Keratinocyte (primary cell): ENCODE measurements at regions not wholly inside any gene's neighbourhood (a gene's known extent, or its start where the extent isn't known, plus 50 kb on each side); places are given as distances from the start of the nearest gene placed in this dataset.

ENCODE experiments used
- DNase-seq: peaks from one replicate; pipeline ENCODE4 v3.0.0-alpha.2; 2011; ENCODE audit warnings: low read depth, missing footprints, low spot score
- FAIRE-seq: peaks from 2 replicates; lab custom pipeline; 2011; peaks lifted over from hg19 to GRCh38; lab: Jason Lieb, UNC
- H2AFZ ChIP-seq: 2 replicates; pipeline ENCODE4 v1.6.0; 2012; ENCODE audit warnings: low read length, control low read depth, inconsistent platforms; ENCODE audit not compliant: control insufficient read depth
- H3K27ac ChIP-seq: 2 replicates; pipeline ENCODE4 v1.5.1; 2011; ENCODE audit warnings: low read length; ENCODE audit not compliant: control insufficient read depth, insufficient read depth
- H3K27me3 ChIP-seq: 3 replicates; pipeline ENCODE4 v1.6.0; 2011; ENCODE audit warnings: low read length; ENCODE audit not compliant: control insufficient read depth, insufficient read depth; ENCODE audit errors: extremely low read depth
- H3K36me3 ChIP-seq, 2 experiments: 2 replicates in 1 of 2; 3 replicates in 1 of 2; pipeline ENCODE4 v1.5.1; 2011; ENCODE audit warnings: low read length in 2 of 2, mild to moderate bottlenecking in 1 of 2; ENCODE audit not compliant: control insufficient read depth in 2 of 2, insufficient read depth in 2 of 2; ENCODE audit errors: extremely low read depth in 1 of 2
- H3K4me1 ChIP-seq: 3 replicates; pipeline ENCODE4 v1.5.1; 2011; ENCODE audit warnings: low read length; ENCODE audit not compliant: control insufficient read depth, insufficient read depth; ENCODE audit errors: extremely low read depth
- H3K4me2 ChIP-seq: 3 replicates; pipeline ENCODE4 v1.6.0; 2011; ENCODE audit warnings: low read depth, low read length; ENCODE audit not compliant: control insufficient read depth, insufficient read depth; ENCODE audit errors: extremely low read depth
- H3K4me3 ChIP-seq, 3 experiments: fragments of 200-600 bp in 1 of 3; sonication (generic) in 1 of 3; 2 replicates in 2 of 3; 3 replicates in 1 of 3; pipeline ENCODE4 v1.5.1; 2011 to 2016; ENCODE audit warnings: low read length in 3 of 3, mild to moderate bottlenecking in 3 of 3, control low read depth in 2 of 3, inconsistent platforms in 1 of 3, low read depth in 1 of 3, mixed read lengths in 1 of 3, mixed run types in 1 of 3, moderate library complexity in 1 of 3; ENCODE audit not compliant: control insufficient read depth in 2 of 3, insufficient read depth in 2 of 3; ENCODE audit errors: extremely low read depth in 1 of 3
- H3K79me2 ChIP-seq: 2 replicates; pipeline ENCODE4 v1.6.0; 2012; ENCODE audit warnings: low read length; ENCODE audit not compliant: control insufficient read depth, insufficient read depth
- H3K9ac ChIP-seq: 3 replicates; pipeline ENCODE4 v1.6.0; 2011; ENCODE audit warnings: low read length; ENCODE audit not compliant: control insufficient read depth, insufficient read depth; ENCODE audit errors: extremely low read depth
- H3K9me1 ChIP-seq: 3 replicates; pipeline ENCODE4 v1.6.0; 2011; ENCODE audit warnings: low read length; ENCODE audit not compliant: control insufficient read depth, insufficient read depth; ENCODE audit errors: extremely low read depth
- H3K9me3 ChIP-seq: 2 replicates; pipeline ENCODE4 v1.5.1; 2012; ENCODE audit warnings: low read depth, low read length; ENCODE audit not compliant: control insufficient read depth
- H4K20me1 ChIP-seq: 3 replicates; pipeline ENCODE4 v1.6.0; 2011; ENCODE audit warnings: low read length; ENCODE audit not compliant: control insufficient read depth, insufficient read depth; ENCODE audit errors: extremely low read depth
- EZH2 ChIP-seq: IDR thresholded peaks from one replicate; pipeline ENCODE4 v1.6.1; 2012; ENCODE audit warnings: inconsistent platforms, mild to moderate bottlenecking, low read length, moderate library complexity
- dilution Hi-C: fragments of 300-500 bp; cut with MboI; formaldehyde crosslinking; loops from one replicate; pipeline ENCODE4 v1.7.0; 2020; ENCODE audit warnings: low sequenced_read_pairs; ENCODE audit not compliant: extremely low pct_ligation_motif_present
- TF ChIP-seq, protein P1 (sequence below), 3 experiments: IDR thresholded peaks in 1 of 3; conservative IDR thresholded peaks in 1 of 3; optimal IDR thresholded peaks in 1 of 3; 2 replicates in 2 of 3; 3 replicates in 1 of 3; pipeline versions ENCODE3 to v1.5.1; 2011; ENCODE audit warnings: low read length in 3 of 3, mild to moderate bottlenecking in 3 of 3, moderate library complexity in 2 of 3, control low read depth in 1 of 3, inconsistent platforms in 1 of 3; ENCODE audit not compliant: insufficient read depth in 2 of 3; ENCODE audit errors: extremely low read depth in 1 of 3

DNA sequence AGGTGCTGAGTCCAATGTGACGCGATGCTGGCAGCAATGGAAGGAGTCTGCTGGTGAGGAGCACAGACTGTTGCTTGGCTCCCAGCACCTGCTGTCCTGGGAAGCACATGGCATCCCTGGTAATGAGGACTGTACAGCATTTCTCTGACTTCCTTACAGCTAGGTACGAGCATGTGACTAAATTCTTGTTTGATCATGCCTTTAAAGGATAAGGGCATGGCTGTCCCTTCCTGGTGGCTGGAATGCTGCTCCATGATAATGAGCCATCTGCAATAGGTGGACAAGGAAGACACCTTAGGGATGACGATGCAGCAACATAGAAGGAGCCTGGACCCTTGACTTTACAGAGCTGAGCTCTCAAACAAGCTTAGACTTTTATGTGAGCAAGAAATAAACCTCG lies 278.0 kb upstream of the SPRED2 start:
- DNase-seq (no peak), FAIRE-seq (no peak)
- TF ChIP-seq, protein P1, sequence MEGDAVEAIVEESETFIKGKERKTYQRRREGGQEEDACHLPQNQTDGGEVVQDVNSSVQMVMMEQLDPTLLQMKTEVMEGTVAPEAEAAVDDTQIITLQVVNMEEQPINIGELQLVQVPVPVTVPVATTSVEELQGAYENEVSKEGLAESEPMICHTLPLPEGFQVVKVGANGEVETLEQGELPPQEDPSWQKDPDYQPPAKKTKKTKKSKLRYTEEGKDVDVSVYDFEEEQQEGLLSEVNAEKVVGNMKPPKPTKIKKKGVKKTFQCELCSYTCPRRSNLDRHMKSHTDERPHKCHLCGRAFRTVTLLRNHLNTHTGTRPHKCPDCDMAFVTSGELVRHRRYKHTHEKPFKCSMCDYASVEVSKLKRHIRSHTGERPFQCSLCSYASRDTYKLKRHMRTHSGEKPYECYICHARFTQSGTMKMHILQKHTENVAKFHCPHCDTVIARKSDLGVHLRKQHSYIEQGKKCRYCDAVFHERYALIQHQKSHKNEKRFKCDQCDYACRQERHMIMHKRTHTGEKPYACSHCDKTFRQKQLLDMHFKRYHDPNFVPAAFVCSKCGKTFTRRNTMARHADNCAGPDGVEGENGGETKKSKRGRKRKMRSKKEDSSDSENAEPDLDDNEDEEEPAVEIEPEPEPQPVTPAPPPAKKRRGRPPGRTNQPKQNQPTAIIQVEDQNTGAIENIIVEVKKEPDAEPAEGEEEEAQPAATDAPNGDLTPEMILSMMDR (optimal IDR thresholded peaks at IDR 0.05 in 1 of 3, IDR thresholded peaks at IDR 0.05 in 1 of 3, conservative IDR thresholded peaks at IDR 0.05 in 1 of 3; ENCODE audit: extremely low read depth in 1 of 3, insufficient read depth in 2 of 3, low read length in 3 of 3) = no peak
- TF ChIP-seq EZH2 = no peak
- Histone ChIP-seq H3K9me3 (no peaks in the 10 kb centered on the region), H3K4me3 (no peak overlapping the region), H3K36me3 (no peaks in the 10 kb centered on the region), H3K4me2 (peak overlapping the region; percentile 23), H2AFZ (no peak overlapping the region), H3K9ac (no peak overlapping the region), H3K79me2 (no peaks in the 10 kb centered on the region), H3K9me1 (no peaks in the 10 kb centered on the region), H3K4me1 (peaks cover 7% of the 10 kb centered on the region), H3K27me3 (no peaks in the 10 kb centered on the region), H3K27ac (no peak overlapping the region), H4K20me1 (no peaks in the 10 kb centered on the region)
- dilution Hi-C loops = no loop called here

DNA sequence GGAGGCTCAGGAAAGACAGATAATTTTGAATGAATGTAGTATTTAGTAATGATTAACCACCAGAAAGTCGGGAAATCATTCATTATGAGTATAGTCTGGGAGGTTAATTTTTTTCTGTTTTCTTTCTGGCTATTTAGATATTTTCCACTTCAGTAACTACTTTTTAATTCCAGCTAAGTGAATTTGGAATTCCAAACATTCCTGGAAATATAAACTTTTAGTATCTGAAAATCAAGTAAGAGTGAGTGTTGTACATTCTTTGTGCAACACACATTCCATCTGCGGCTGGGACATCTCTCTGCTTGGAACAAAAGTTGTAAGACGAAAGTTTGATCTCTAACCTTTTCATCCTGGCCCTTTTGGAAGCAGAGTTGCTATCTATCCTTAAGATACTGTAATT lies 275.7 kb upstream of the SPRED2 start:
- TF ChIP-seq, protein P1 (optimal IDR thresholded peaks at IDR 0.05 in 1 of 3, IDR thresholded peaks at IDR 0.05 in 1 of 3, conservative IDR thresholded peaks at IDR 0.05 in 1 of 3; ENCODE audit: extremely low read depth in 1 of 3, insufficient read depth in 2 of 3, low read length in 3 of 3) = no peak
- no peak for TF ChIP-seq EZH2
- Histone ChIP-seq H2AFZ (no peak overlapping the region), H3K4me2 (no peak overlapping the region), H3K9me3 (no peaks in the 10 kb centered on the region), H3K79me2 (no peaks in the 10 kb centered on the region), H3K27ac (no peak overlapping the region), H3K9me1 (no peaks in the 10 kb centered on the region), H3K4me1 (peaks cover 7% of the 10 kb centered on the region), H3K36me3 (no peaks in the 10 kb centered on the region), H3K27me3 (no peaks in the 10 kb centered on the region), H3K9ac (no peak overlapping the region), H3K4me3 (no peak overlapping the region), H4K20me1 (no peaks in the 10 kb centered on the region)
- DNase-seq (no peak), FAIRE-seq (no peak)
- dilution Hi-C loops = no loop called here
